ENCODE measurements at regions not wholly inside any gene's neighbourhood (a gene's known extent, or its start where the extent isn't known, plus 50 kb on each side); places are given as distances from the start of the nearest gene placed in this dataset.

GRCh38 chr2:3132966-3133365 lies 244.7 kb downstream of the EIPR1 start:
- H3K4me1 ChIP-seq (ENCODE audit: control insufficient read depth, insufficient read depth, low read length) = no peaks in the 10 kb centered on the region
- H3K4me3 ChIP-seq = no peak overlapping the region
- no peak overlapping the region for H2AFZ ChIP-seq (ENCODE audit: control insufficient read depth, low read depth, low read length)
- no peak for DNase-seq (ENCODE audit: low read depth, low spot score)
- SMC1A ChIA-PET (ENCODE audit: uncharacterized antibody, unreplicated experiment) = interaction anchor here (0.6 kb wide), 1 partner anchor 9 kb away, joined by 3 read pairs; no protein-coding TSS in a partner anchor
- H3K9me3 ChIP-seq (replicated peaks; ENCODE audit: control insufficient read depth, insufficient read depth, low read length) = no peaks in the 10 kb centered on the region; the same call in 1 of the 3 replicates
- CTCF ChIA-PET = no interaction called here
- ATAC-seq = no peak
- TF ChIP-seq SP1 (IDR thresholded peaks at IDR 0.05; ENCODE audit: low read depth, low read length) (no peak), PRDM15 (CRISPR knock-in tag; IDR thresholded peaks at IDR 0.05) (no peak), E4F1 (IDR thresholded peaks at IDR 0.05; ENCODE audit: borderline replicate concordance, partially characterized antibody) (no peak), SMC3 (IDR thresholded peaks at IDR 0.05; ENCODE audit: borderline replicate concordance, low read length) (no peak), CREB1 (IDR thresholded peaks at IDR 0.05; ENCODE audit: low read depth) (no peak), SIX5 (IDR thresholded peaks at IDR 0.05; ENCODE audit: low read depth, low read length, severe bottlenecking) (no peak), RAD51 (IDR thresholded peaks at IDR 0.05) (no peak), NFIC (IDR thresholded peaks at IDR 0.05; ENCODE audit: low read depth, low read length) (no peak)
- H3K36me3 ChIP-seq (ENCODE audit: control insufficient read depth in 2 of 2, insufficient read depth in 2 of 2, low read length in 1 of 2) = no peaks in the 10 kb centered on the region
- intact Hi-C loops (cut with micrococcal nuclease; ENCODE audit: unreplicated experiment) (no loop called here), in situ Hi-C loops (cut with MboI) (no loop called here)
- H4K20me1 ChIP-seq (ENCODE audit: control insufficient read depth, insufficient read depth) = no peaks in the 10 kb centered on the region
- no peak overlapping the region for H3K27ac ChIP-seq (ENCODE audit: control insufficient read depth, insufficient read depth)
- RAD21 ChIA-PET (ENCODE audit: unreplicated experiment) = no interaction called here
- H3K79me2 ChIP-seq (ENCODE audit: control insufficient read depth, insufficient read depth, low read length) = no peaks in the 10 kb centered on the region
- BruUV-seq (replicated peaks) = no TSS peak
- no peak overlapping the region for H3K4me2 ChIP-seq (ENCODE audit: control insufficient read depth, insufficient read depth)
- no peak for FAIRE-seq
- H3K9ac ChIP-seq (ENCODE audit: control insufficient read depth, insufficient read depth, low read length) = no peak overlapping the region
- 63% methylated on average over 11 of the region's 11 CpGs for WGBS (ENCODE audit: insufficient coverage, insufficient replicate concordance, low lambda C conversion rate, missing lambda C conversion rate)
- H3K27me3 ChIP-seq (replicated peaks in 1 of 2; ENCODE audit: control insufficient read depth in 2 of 2, insufficient read depth in 2 of 2, low read length in 1 of 2) = no peaks in the 10 kb centered on the region
- POLR2A ChIA-PET = no interaction called here

Measured in GM12878 (cell line).